ENCODE measurements at regions not wholly inside any gene's neighbourhood (a gene's known extent, or its start where the extent isn't known, plus 50 kb on each side); places are given as distances from the start of the nearest gene placed in this dataset.
"Not testable (repeated sequence)": the region's sequence is repeated elsewhere in the genome, so short reads cannot be mapped to it uniquely, and the experiment has no call there.

DNA sequence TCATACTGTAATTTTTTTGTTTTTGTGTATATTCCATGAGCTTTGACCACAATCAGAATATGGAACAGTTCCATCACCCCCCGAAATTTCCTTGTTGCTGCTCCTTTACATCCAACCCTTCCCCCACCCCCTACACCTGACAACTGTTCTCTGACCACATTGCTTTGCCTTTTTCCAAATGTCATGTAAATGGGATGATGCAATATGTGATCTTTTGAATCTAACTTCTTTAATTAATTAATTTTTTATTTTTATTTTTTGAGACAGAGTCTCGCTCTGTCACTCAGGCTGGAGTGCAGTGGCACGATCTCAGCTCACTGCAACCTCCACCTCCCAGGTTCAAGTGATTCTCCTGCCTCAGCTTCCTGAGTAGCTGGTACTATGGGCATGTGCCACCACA lies 192.9 kb upstream of the MYL2 start:
- TF ChIP-seq, protein P1, sequence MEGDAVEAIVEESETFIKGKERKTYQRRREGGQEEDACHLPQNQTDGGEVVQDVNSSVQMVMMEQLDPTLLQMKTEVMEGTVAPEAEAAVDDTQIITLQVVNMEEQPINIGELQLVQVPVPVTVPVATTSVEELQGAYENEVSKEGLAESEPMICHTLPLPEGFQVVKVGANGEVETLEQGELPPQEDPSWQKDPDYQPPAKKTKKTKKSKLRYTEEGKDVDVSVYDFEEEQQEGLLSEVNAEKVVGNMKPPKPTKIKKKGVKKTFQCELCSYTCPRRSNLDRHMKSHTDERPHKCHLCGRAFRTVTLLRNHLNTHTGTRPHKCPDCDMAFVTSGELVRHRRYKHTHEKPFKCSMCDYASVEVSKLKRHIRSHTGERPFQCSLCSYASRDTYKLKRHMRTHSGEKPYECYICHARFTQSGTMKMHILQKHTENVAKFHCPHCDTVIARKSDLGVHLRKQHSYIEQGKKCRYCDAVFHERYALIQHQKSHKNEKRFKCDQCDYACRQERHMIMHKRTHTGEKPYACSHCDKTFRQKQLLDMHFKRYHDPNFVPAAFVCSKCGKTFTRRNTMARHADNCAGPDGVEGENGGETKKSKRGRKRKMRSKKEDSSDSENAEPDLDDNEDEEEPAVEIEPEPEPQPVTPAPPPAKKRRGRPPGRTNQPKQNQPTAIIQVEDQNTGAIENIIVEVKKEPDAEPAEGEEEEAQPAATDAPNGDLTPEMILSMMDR (IDR thresholded peaks at IDR 0.05; ENCODE audit: poor library complexity) = not testable (repeated sequence)
- TF ChIP-seq EZH2phosphoT487 (IDR thresholded peaks at IDR 0.05; ENCODE audit: low read depth, severe bottlenecking, unreplicated experiment); EZH2 (IDR thresholded peaks at IDR 0.05; ENCODE audit: borderline replicate concordance): not testable (repeated sequence)

Measured in hepatocyte (in vitro differentiated cells).